Naive thymus-derived CD8-positive, alpha-beta T cell (primary cell): ENCODE measurements at regions not wholly inside any gene's neighbourhood (a gene's known extent, or its start where the extent isn't known, plus 50 kb on each side); places are given as distances from the start of the nearest gene placed in this dataset.

Experiments
- ATAC-seq, 2 donors: fragments of 150-1000 bp; cut with Tn5 transposase in 1 of 2; sonication (Bioruptor Pico), chemical (Tn5 transposase) in 1 of 2; 1 replicate in 1 of 2; 2 replicates in 1 of 2; pipeline ENCODE4 v1.10.0; 2021; ENCODE audit warnings: mild to moderate bottlenecking in 2 of 2, moderate library complexity in 2 of 2
- POLR2A ChIA-PET: fragments of 350-600 bp; sonication (Branson Sonifier 250); formaldehyde crosslinking; loops from one replicate; lab custom pipeline; 2021; ENCODE audit warnings: antibody characterized with exemption; lab: Charles Lee
- DNase-seq, 10 donors: peaks; one replicate each; pipeline versions ENCODE4 v3.0.0 to v3.0.0-alpha.2; 2020 to 2022
- H3K27ac Mint-ChIP-seq, 10 donors: one replicate each; pipeline ENCODE4 v1.8.0; 2020 to 2022; ENCODE audit warnings: mild to moderate bottlenecking in 10 of 10, mixed read lengths in 10 of 10, moderate library complexity in 4 of 10, inconsistent platforms in 1 of 10
- H3K27me3 Mint-ChIP-seq, 5 donors: one replicate each; pipeline ENCODE4 v1.8.0; 2021 to 2022; ENCODE audit warnings: mixed read lengths in 5 of 5
- H3K36me3 Mint-ChIP-seq, 3 donors: one replicate each; pipeline ENCODE4 v1.8.0; 2020 to 2022; ENCODE audit warnings: mixed read lengths in 3 of 3, mild to moderate bottlenecking in 2 of 3, inconsistent platforms in 1 of 3
- H3K4me1 Mint-ChIP-seq, 4 donors: one replicate each; pipeline ENCODE4 v1.8.0; 2021 to 2022; ENCODE audit warnings: mixed read lengths in 4 of 4
- H3K4me3 Mint-ChIP-seq, 10 donors: one replicate each; pipeline ENCODE4 v1.8.0; 2020 to 2022; ENCODE audit warnings: mild to moderate bottlenecking in 10 of 10, mixed read lengths in 10 of 10, moderate library complexity in 6 of 10, inconsistent platforms in 1 of 10
- H3K9me3 Mint-ChIP-seq, 9 donors: one replicate each; pipeline ENCODE4 v1.8.0; 2020 to 2022; ENCODE audit warnings: mixed read lengths in 9 of 9, mild to moderate bottlenecking in 3 of 9, inconsistent platforms in 1 of 9, moderate library complexity in 1 of 9

- Mint-ChIP-seq H3K4me1 (no peaks in the 10 kb centered on the region), H3K27me3 (no peaks in the 10 kb centered on the region), H3K9me3 (peaks cover 3 to 44% (median 16%) of the 10 kb centered on the region in 9 donors), H3K36me3 (peaks cover 0 to 10% (median 0%) of the 10 kb centered on the region in 3 donors), H3K4me3 (no peak overlapping the region), H3K27ac (no peak overlapping the region)
- DNase-seq = no peak
- POLR2A ChIA-PET = no interaction called here
- no peak for ATAC-seq
These were observed 646.3 kb upstream of the LRATD1 start for GRCh38 chr2:13986119-13986720.

- H3K9me3 Mint-ChIP-seq = peaks cover 12 to 55% (median 30%) of the 10 kb centered on the region in 9 donors
- peaks cover 0 to 12% (median 0%) of the 10 kb centered on the region in 3 donors for H3K36me3 Mint-ChIP-seq
- no peak overlapping the region for H3K27ac Mint-ChIP-seq
- DNase-seq = no peak
- H3K4me3 Mint-ChIP-seq = no peak overlapping the region
- no peaks in the 10 kb centered on the region for H3K27me3 Mint-ChIP-seq
- ATAC-seq = no peak
- POLR2A ChIA-PET = no interaction called here
- no peaks in the 10 kb centered on the region for H3K4me1 Mint-ChIP-seq
These were observed 636.0 kb upstream of the LRATD1 start for GRCh38 chr2:13996527-13996926.

GRCh38 chr2:14011190-14011589 lies 621.3 kb upstream of the LRATD1 start:
- peaks cover 4 to 43% (median 16%) of the 10 kb centered on the region in 9 donors for H3K9me3 Mint-ChIP-seq
- no peak for DNase-seq
- H3K36me3 Mint-ChIP-seq = peaks cover 0 to 4% (median 0%) of the 10 kb centered on the region in 3 donors
- no peak overlapping the region for H3K27ac Mint-ChIP-seq
- H3K27me3 Mint-ChIP-seq = no peaks in the 10 kb centered on the region
- POLR2A ChIA-PET = no interaction called here
- H3K4me1 Mint-ChIP-seq = no peaks in the 10 kb centered on the region
- H3K4me3 Mint-ChIP-seq = no peak overlapping the region
- no peak for ATAC-seq

- Mint-ChIP-seq H3K36me3 (no peaks in the 10 kb centered on the region), H3K27me3 (no peaks in the 10 kb centered on the region), H3K4me3 (no peak overlapping the region), H3K9me3 (peaks cover 0 to 40% (median 12%) of the 10 kb centered on the region in 9 donors), H3K27ac (no peak overlapping the region), H3K4me1 (no peaks in the 10 kb centered on the region)
- ATAC-seq (no peak), DNase-seq (no peak)
- POLR2A ChIA-PET = no interaction called here
These were observed 617.3 kb upstream of the LRATD1 start for GRCh38 chr2:14015113-14015630.

GRCh38 chr2:14016289-14016955 lies 616.1 kb upstream of the LRATD1 start:
- Mint-ChIP-seq H3K4me3 (no peak overlapping the region), H3K27ac (no peak overlapping the region), H3K9me3 (peaks cover 0 to 29% (median 10%) of the 10 kb centered on the region in 9 donors), H3K27me3 (no peaks in the 10 kb centered on the region), H3K4me1 (no peaks in the 10 kb centered on the region), H3K36me3 (no peaks in the 10 kb centered on the region)
- POLR2A ChIA-PET = no interaction called here
- ATAC-seq = no peak
- DNase-seq = no peak

GRCh38 chr2:14018620-14019019 lies 613.9 kb upstream of the LRATD1 start:
- no peaks in the 10 kb centered on the region for H3K36me3 Mint-ChIP-seq
- DNase-seq = no peak
- H3K4me1 Mint-ChIP-seq = no peaks in the 10 kb centered on the region
- POLR2A ChIA-PET = no interaction called here
- H3K27me3 Mint-ChIP-seq = no peaks in the 10 kb centered on the region
- peaks cover 0 to 24% (median 6%) of the 10 kb centered on the region in 9 donors for H3K9me3 Mint-ChIP-seq
- no peak overlapping the region for H3K4me3 Mint-ChIP-seq
- no peak overlapping the region for H3K27ac Mint-ChIP-seq
- ATAC-seq = no peak

- POLR2A ChIA-PET = no interaction called here
- H3K9me3 Mint-ChIP-seq = peaks cover 0 to 7% (median 0%) of the 10 kb centered on the region in 9 donors
These were observed 609.0 kb upstream of the LRATD1 start for GRCh38 chr2:14023558-14023957.

GRCh38 chr2:14039134-14039533 lies 593.4 kb upstream of the LRATD1 start:
- no peak for ATAC-seq
- POLR2A ChIA-PET = no interaction called here
- no peaks in the 10 kb centered on the region for H3K36me3 Mint-ChIP-seq
- no peaks in the 10 kb centered on the region for H3K4me1 Mint-ChIP-seq
- H3K4me3 Mint-ChIP-seq = no peak overlapping the region
- H3K27ac Mint-ChIP-seq = no peak overlapping the region
- peaks cover 0 to 23% (median 7%) of the 10 kb centered on the region in 9 donors for H3K9me3 Mint-ChIP-seq
- H3K27me3 Mint-ChIP-seq = no peaks in the 10 kb centered on the region
- DNase-seq = no peak

More at GRCh38 chr2:14023558-14023957, 609.0 kb upstream of the LRATD1 start:
- DNase-seq (no peak), ATAC-seq (no peak)
- no peaks in the 10 kb centered on the region for H3K36me3 Mint-ChIP-seq
- H3K27ac Mint-ChIP-seq = no peak overlapping the region
- H3K4me1 Mint-ChIP-seq = no peaks in the 10 kb centered on the region
- no peaks in the 10 kb centered on the region for H3K27me3 Mint-ChIP-seq
- H3K4me3 Mint-ChIP-seq = no peak overlapping the region

- peaks cover 0 to 20% (median 6%) of the 10 kb centered on the region in 9 donors for H3K9me3 Mint-ChIP-seq
These were observed 585.0 kb upstream of the LRATD1 start for GRCh38 chr2:14047491-14047890.

GRCh38 chr2:14051401-14051800 lies 581.1 kb upstream of the LRATD1 start:
- Mint-ChIP-seq H3K4me1 (no peaks in the 10 kb centered on the region), H3K27ac (no peak overlapping the region), H3K36me3 (no peaks in the 10 kb centered on the region), H3K4me3 (no peak overlapping the region), H3K27me3 (no peaks in the 10 kb centered on the region), H3K9me3 (peaks cover 0 to 16% (median 6%) of the 10 kb centered on the region in 9 donors)
- POLR2A ChIA-PET = no interaction called here
- DNase-seq = no peak
- no peak for ATAC-seq

More at GRCh38 chr2:14047491-14047890, 585.0 kb upstream of the LRATD1 start:
- Mint-ChIP-seq H3K27me3 (no peaks in the 10 kb centered on the region), H3K4me3 (no peak overlapping the region), H3K36me3 (no peaks in the 10 kb centered on the region), H3K27ac (peak overlapping the region in 1 of 10 donors; percentile 7), H3K4me1 (no peaks in the 10 kb centered on the region)
- POLR2A ChIA-PET = no interaction called here
- ATAC-seq = no peak
- DNase-seq = no peak

GRCh38 chr2:14053105-14053504 lies 579.4 kb upstream of the LRATD1 start:
- Mint-ChIP-seq H3K4me1 (no peaks in the 10 kb centered on the region), H3K4me3 (no peak overlapping the region), H3K9me3 (peaks cover 0 to 13% (median 2%) of the 10 kb centered on the region in 9 donors), H3K27ac (no peak overlapping the region), H3K27me3 (no peaks in the 10 kb centered on the region), H3K36me3 (no peaks in the 10 kb centered on the region)
- no peak for DNase-seq
- POLR2A ChIA-PET = no interaction called here
- ATAC-seq = no peak

- no peak for DNase-seq
- Mint-ChIP-seq H3K27ac (no peak overlapping the region), H3K27me3 (no peaks in the 10 kb centered on the region), H3K9me3 (peaks cover 0 to 18% (median 4%) of the 10 kb centered on the region in 9 donors), H3K4me3 (no peak overlapping the region), H3K4me1 (no peaks in the 10 kb centered on the region), H3K36me3 (no peaks in the 10 kb centered on the region)
- POLR2A ChIA-PET = no interaction called here
- ATAC-seq = no peak
These were observed 568.2 kb upstream of the LRATD1 start for GRCh38 chr2:14064346-14064745.

GRCh38 chr2:14072338-14072737 lies 560.2 kb upstream of the LRATD1 start:
- H3K4me1 Mint-ChIP-seq = no peaks in the 10 kb centered on the region
- ATAC-seq = no peak
- POLR2A ChIA-PET = no interaction called here

More at GRCh38 chr2:14072338-14072737, 560.2 kb upstream of the LRATD1 start:
- Mint-ChIP-seq H3K9me3 (peaks cover 0 to 23% (median 5%) of the 10 kb centered on the region in 9 donors), H3K27ac (no peak overlapping the region), H3K27me3 (no peaks in the 10 kb centered on the region), H3K4me3 (no peak overlapping the region), H3K36me3 (no peaks in the 10 kb centered on the region)
- no peak for DNase-seq
